Stimulated activated CD8-positive, alpha-beta memory T cell treated with anti-CD3 and anti-CD28 coated beads, Interleukin-15, amount 100 ng/mL, for 24 hours (primary cell): ENCODE measurements at regions not wholly inside any gene's neighbourhood (a gene's known extent, or its start where the extent isn't known, plus 50 kb on each side); places are given as distances from the start of the nearest gene placed in this dataset.
"Not testable (repeated sequence)": the region's sequence is repeated elsewhere in the genome, so short reads cannot be mapped to it uniquely, and the experiment has no call there.

Experiments
- DNase-seq: peaks from one replicate; pipeline ENCODE4 v3.0.0-alpha.2; 2020; ENCODE audit warnings: low read depth

- not testable (repeated sequence) for DNase-seq
These were observed 74.5 kb upstream of the PPP1R26 start for GRCh38 chr9:135405145-135405464.

GRCh38 chr9:135408476-135409254 is 70.9 kb upstream of the PPP1R26 start:
- no peak for DNase-seq

DNA sequence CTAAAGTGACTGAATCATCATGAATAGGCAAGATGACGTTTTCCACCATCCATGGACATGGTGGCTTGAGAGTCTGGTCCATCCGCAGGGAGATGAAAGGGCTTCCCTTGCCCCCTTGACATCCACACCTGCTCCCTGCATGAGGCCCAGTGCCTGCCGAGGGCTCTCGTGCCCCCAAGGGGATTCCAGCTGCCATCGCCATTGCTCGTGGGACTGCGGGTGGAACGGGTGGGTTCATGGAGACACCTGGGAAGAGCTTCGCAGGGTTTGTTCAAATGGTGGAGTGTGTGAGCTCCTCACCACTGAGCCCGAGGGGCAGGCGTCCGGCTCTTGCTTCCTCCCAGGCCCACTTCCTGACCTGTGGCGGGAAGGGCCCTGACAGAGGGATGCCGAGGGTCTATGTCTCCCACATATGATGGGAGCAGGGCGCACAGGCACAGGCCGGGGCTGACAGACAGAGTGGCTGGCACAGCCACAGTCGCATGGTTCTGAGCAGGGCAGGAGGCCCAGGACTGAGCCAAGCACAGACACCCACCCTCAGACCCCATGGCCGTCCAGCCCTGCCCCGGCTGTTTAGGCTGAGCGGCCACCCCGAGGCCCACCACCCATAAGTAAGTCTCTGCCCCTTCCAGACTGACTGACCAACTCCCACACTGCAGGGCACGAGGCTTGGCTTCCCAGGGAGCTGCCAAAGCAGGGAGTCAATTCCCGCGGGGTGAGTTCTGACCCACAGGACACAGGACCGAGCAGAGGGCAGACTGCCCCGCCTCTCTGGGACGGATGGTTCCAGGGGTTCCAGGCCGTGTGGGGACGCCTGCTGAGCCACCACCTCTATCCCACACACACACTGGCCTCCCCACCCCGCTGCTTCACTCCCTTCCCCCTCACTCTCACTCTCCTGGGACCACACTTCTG is 70.0 kb upstream of the PPP1R26 start:
- no peak for DNase-seq

- DNase-seq = no peak
These were observed 69.2 kb upstream of the PPP1R26 start for GRCh38 chr9:135410421-135410820.

DNA sequence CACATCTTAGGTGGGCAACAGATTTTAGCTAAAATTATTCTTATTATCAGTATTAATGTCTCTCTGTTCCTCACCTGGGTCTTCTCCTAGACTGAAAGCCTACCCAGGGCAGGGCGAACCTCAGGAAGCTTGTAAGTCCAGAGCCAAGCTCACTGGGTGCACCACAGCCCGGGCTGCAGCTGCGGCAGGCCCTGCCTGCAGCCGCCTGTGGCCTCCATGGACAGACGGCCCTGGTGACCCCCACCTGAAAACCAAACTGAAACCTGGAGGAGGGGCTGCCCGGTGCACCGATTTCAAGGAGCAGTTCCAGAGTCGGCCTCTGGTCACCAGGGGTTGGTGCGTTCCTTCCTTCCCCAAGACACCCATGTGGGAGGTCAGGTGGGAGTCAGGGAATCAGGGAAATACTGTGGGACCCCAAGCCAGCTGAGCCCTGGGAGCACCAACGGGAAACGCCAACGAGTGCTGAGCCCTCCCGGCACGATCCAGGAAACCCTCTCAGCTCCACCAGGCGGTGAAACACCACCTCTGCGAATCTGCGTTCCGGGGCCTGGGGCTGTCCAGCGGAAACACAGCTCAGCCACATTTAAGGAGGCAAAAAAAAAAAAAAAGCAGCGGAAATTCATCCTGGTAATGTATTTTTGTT is 68.6 kb upstream of the PPP1R26 start:
- DNase-seq = no peak

DNA sequence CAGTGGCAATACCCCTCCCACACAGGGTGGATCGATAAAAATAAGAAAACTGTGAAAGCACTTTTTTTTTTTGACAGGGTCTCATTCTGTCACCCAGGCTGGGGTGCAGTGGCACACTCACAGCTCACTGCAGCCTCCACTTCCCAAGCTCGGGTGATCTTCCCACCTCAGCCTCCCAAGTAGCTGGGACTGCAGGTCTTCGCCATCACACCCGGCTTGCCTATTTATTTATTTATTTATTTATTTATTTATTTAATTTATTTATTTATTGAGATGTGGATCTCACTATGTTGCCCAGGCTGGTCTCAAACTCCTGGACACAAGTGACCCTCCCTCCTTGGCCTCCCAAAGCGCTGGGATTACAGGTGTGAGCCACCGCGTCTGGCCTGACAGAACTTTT is 68.0 kb upstream of the PPP1R26 start:
- not testable (repeated sequence) for DNase-seq

DNA sequence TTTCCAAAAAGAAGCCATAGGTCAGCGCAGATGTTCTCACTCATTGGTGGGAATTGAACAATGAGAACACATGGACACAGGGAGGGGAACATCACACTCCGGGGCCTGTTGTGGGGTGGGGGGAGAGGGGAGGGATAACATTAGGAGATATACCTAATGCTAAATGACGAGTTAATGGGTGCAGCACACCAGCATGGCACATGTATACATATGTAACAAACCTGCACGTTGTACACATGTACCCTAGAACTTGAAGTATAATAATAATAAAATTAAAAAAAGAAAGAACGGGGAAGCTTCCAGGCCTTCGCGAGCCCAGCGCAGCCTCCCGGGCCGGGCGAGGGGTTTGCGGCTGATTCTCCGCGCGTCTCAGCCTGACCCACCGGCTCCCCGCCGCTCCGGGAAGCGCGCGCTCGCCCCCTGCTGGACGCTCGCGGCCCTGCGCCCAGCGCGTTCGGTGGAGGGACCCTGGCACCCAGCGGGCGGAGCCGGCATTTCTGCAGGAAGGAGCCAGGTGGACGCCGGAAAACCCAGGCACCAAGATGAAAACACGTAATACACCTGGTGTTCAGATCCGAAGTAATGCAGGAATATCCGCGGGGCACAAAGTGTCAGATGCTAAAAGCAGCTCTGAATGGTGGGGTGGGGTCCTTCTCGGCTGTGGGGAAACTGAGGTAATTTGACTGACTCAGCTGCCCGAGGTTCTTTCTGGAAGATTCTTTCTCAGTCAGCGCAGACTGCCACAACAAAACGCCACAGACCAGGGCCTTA is 67.1 kb upstream of the PPP1R26 start:
- DNase-seq = peak; percentile 64

DNA sequence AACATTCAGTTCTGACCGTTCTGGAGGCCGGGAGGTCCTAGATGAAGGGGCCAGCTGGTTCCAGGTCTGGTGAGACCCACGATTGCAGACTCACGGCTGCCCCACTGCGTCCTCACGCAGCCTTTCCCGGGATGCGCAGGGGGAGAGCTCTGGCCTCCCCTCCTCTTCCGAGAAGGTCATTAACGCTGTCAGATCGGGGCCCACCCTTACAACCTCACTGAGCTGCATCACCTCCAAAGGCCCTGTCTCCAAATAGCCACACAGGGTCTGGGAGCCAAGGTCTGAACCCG is 66.6 kb upstream of the PPP1R26 start:
- DNase-seq = no peak

- DNase-seq = no peak
These were observed 66.1 kb upstream of the PPP1R26 start for GRCh38 chr9:135413461-135413860.

- no peak for DNase-seq
These were observed 65.3 kb upstream of the PPP1R26 start for GRCh38 chr9:135414293-135414692.

GRCh38 chr9:135415586-135415985 is 64.0 kb upstream of the PPP1R26 start:
- no peak for DNase-seq

DNA sequence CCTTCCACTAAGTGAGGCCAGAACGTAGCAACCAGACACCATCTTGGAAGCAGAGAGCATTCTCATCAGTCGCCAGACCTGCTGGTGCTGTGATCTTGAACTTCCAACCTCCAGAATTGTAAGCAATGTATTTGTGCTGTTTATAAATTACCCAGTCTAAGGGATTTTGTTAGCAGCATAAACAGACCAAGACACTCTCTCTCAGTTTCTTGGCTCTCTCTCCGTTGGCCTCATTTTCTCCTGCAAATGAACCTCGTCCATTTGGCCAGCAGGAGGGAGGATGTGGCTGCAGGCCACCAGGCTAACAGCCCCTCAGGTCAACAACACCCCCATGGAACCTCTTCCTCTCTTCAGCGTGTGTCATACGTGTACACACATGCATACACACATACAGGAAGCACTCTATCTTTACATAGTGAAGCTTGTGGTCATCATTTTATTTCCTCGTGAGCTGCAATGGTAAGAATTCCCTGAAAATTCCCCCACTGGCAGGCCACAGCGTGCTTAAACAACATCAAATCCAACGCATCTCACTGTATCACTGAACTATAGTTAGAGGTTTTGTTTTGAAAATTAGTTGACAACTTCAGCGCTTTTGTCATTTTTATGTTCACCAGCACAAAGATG is 62.8 kb upstream of the PPP1R26 start:
- DNase-seq = no peak

DNA sequence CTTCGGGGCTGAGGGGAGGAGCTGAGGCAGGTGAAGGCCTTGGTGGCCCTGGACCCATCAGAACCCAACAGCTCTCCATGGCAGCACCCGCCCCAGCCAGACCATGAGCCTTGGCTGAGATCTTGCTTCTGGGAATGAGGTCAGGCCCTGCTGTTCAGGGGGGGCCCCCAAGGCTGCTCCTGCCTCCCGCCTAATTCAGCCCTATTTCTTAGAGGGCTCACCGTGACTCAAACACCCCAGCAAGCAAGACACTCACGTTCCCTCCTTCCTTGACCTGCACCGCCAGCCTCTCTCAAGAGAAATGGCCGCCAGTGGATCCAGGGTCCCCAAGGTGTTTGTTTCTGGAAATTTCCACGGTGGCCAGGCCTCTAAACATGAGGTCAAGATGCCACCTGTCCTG is 61.4 kb upstream of the PPP1R26 start:
- no peak for DNase-seq

- no peak for DNase-seq
These were observed 60.5 kb upstream of the PPP1R26 start for GRCh38 chr9:135419106-135419505.

GRCh38 chr9:135422341-135422944 is 57.1 kb upstream of the PPP1R26 start:
- no peak for DNase-seq

GRCh38 chr9:135423725-135424124 is 55.9 kb upstream of the PPP1R26 start:
- no peak for DNase-seq
